ENCODE measurements at regions not wholly inside any gene's neighbourhood (a gene's known extent, or its start where the extent isn't known, plus 50 kb on each side); places are given as distances from the start of the nearest gene placed in this dataset.

- in situ Hi-C loops (cut with MboI; ENCODE audit: low sequenced_read_pairs in 4 of 4), result no loop called here
- H3K27ac ChIP-seq, result peak overlapping the region; percentile 83 to 96 (median 94)
- ATAC-seq, result peak; percentile 81 to 83
These were observed 196.8 kb upstream of the LPP start for GRCh38 chr3:187957165-187957581.

DNA sequence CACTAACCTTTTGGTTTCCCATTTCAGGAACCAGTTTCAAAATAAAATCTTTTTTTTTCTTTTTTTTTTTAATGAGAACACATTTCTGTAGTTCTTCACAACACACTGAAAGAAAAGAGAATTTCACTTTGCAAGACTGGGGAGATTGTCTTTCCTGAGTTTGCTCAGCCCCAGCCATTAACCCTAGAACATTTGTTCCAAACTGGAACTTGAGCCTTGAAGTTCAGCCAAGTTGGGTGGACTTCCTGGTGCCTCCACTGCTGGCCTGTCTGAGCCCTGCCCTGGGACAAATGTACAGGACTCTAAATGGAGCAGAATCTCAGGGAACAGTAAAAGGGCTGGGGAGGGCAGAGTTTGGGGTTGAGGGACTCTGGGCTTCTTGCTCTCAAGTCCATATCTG, 196.4 kb upstream of the LPP start:
- peak; percentile 75 to 86 for DNase-seq
- Histone ChIP-seq H3K9me3 (no peaks in the 10 kb centered on the region), H3K4me1 (peaks cover 54 to 69% of the 10 kb centered on the region in 2 donors)

More at GRCh38 chr3:187957165-187957581, 196.8 kb upstream of the LPP start:
- H3K9me3 ChIP-seq, result no peaks in the 10 kb centered on the region
- intact Hi-C loops (cut with DNase I; ENCODE audit: low total_unique reads), result loop anchor here (5.0 kb wide), 3 partner anchors 100 to 990 kb away; no protein-coding TSS in a partner anchor
- H3K4me1 ChIP-seq, result peaks cover 50 to 67% of the 10 kb centered on the region in 2 donors
- no peaks in the 10 kb centered on the region for H3K36me3 ChIP-seq
- DNase-seq, result peak; percentile 33 to 67
- H3K4me3 ChIP-seq, result no peak overlapping the region
- peak; percentile 71 to 72 for TF ChIP-seq POLR2A (IDR thresholded peaks at IDR 0.05)
- TF ChIP-seq, protein P1, sequence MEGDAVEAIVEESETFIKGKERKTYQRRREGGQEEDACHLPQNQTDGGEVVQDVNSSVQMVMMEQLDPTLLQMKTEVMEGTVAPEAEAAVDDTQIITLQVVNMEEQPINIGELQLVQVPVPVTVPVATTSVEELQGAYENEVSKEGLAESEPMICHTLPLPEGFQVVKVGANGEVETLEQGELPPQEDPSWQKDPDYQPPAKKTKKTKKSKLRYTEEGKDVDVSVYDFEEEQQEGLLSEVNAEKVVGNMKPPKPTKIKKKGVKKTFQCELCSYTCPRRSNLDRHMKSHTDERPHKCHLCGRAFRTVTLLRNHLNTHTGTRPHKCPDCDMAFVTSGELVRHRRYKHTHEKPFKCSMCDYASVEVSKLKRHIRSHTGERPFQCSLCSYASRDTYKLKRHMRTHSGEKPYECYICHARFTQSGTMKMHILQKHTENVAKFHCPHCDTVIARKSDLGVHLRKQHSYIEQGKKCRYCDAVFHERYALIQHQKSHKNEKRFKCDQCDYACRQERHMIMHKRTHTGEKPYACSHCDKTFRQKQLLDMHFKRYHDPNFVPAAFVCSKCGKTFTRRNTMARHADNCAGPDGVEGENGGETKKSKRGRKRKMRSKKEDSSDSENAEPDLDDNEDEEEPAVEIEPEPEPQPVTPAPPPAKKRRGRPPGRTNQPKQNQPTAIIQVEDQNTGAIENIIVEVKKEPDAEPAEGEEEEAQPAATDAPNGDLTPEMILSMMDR (IDR thresholded peaks at IDR 0.05 in 4 of 5, conservative IDR thresholded peaks at IDR 0.05 in 1 of 5), result no peak
- H3K27me3 ChIP-seq, result no peaks in the 10 kb centered on the region

DNA sequence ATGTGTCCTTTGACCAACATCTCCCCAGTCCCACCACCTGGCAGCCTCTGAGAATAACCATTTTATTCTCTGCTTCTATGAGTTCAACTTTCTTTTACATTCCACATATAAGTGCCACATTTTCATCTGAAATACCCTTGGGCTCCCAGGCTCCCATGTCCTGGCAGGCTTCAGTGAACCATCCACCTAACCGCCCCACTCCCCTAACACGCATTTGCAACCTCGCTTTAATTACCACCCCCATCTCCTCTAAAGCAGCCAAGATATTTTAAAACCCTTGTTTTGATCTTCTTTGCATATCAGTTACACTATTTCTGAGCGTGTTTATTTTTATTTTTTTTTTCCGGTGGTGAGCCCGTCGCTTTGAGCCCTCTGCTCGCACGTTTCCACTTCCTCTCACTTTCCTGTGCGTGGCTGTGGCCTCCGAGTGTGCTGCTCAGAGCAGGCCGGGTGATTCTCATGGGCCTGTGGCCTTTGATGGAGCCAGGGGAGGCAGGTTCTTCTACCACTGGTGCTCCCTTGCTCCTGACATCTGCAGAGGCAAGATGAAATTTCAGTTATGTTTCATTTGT, 195.4 kb upstream of the LPP start:
- Histone ChIP-seq H3K27ac (peak overlapping the region; percentile 83 to 96 (median 94)), H3K9me3 (no peaks in the 10 kb centered on the region), H3K27me3 (no peaks in the 10 kb centered on the region), H3K36me3 (no peaks in the 10 kb centered on the region), H3K4me1 (peaks cover 63 to 77% of the 10 kb centered on the region in 2 donors), H3K4me3 (no peak overlapping the region)
- in situ Hi-C loops (cut with MboI; ENCODE audit: low sequenced_read_pairs in 4 of 4), result no loop called here
- intact Hi-C loops (cut with DNase I; ENCODE audit: low total_unique reads), result loop anchor here (5.0 kb wide), 3 partner anchors 101 to 989 kb away; no protein-coding TSS in a partner anchor
- no peak for TF ChIP-seq POLR2A (IDR thresholded peaks at IDR 0.05)
- TF ChIP-seq, protein P1 (IDR thresholded peaks at IDR 0.05 in 4 of 5, conservative IDR thresholded peaks at IDR 0.05 in 1 of 5), result no peak
- DNase-seq (no peak), ATAC-seq (no peak)

More for the DNA sequence above, 196.4 kb upstream of the LPP start:
- H3K27ac ChIP-seq, result peak overlapping the region; percentile 83 to 96 (median 94)
- intact Hi-C loops (cut with DNase I; ENCODE audit: low total_unique reads) (loop anchor here (5.0 kb wide), 3 partner anchors 100 to 990 kb away; no protein-coding TSS in a partner anchor), in situ Hi-C loops (cut with MboI; ENCODE audit: low sequenced_read_pairs in 4 of 4) (no loop called here)
- no peaks in the 10 kb centered on the region for H3K27me3 ChIP-seq
- TF ChIP-seq, protein P1 (IDR thresholded peaks at IDR 0.05 in 4 of 5, conservative IDR thresholded peaks at IDR 0.05 in 1 of 5), result no peak
- TF ChIP-seq POLR2A (IDR thresholded peaks at IDR 0.05), result no peak
- H3K4me3 ChIP-seq, result no peak overlapping the region
- H3K36me3 ChIP-seq, result no peaks in the 10 kb centered on the region
- ATAC-seq, result peak; percentile 67 to 73

DNA sequence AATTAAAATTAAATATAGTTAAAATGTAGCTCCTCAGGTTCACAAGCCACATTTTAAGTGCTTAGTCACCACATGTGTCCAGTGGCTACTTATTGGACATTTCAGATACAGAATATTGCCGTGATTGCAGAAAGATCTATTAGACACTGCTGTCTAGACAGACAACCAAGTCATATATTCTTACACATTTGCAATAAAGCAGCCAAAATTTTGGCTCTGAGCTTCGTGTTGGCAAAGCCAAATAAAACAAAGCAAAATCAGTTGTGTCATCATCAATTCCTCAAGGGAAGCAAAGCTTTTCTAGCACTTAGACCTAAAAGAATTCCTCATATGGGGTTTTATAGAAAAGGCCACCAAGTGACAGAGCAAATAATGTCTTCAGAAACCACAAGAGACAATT, 193.1 kb upstream of the LPP start:
- Histone ChIP-seq H3K36me3 (no peaks in the 10 kb centered on the region), H3K4me3 (no peak overlapping the region), H3K9me3 (no peaks in the 10 kb centered on the region), H3K4me1 (peaks cover 60 to 72% of the 10 kb centered on the region in 2 donors), H3K27ac (peak overlapping the region; percentile 88 to 95 (median 90)), H3K27me3 (no peaks in the 10 kb centered on the region)
- TF ChIP-seq POLR2A (IDR thresholded peaks at IDR 0.05), result no peak
- TF ChIP-seq, protein P1 (IDR thresholded peaks at IDR 0.05 in 4 of 5, conservative IDR thresholded peaks at IDR 0.05 in 1 of 5), result no peak
- in situ Hi-C loops (cut with MboI; ENCODE audit: low sequenced_read_pairs in 4 of 4), result no loop called here
- DNase-seq (no peak), ATAC-seq (no peak)
- intact Hi-C loops (cut with DNase I; ENCODE audit: low total_unique reads), result no loop called here

Data from gastrocnemius medialis (tissue), 4 donors.